Caco-2 (cell line): ENCODE measurements at regions not wholly inside any gene's neighbourhood (a gene's known extent, or its start where the extent isn't known, plus 50 kb on each side); places are given as distances from the start of the nearest gene placed in this dataset.

Experiments
- BruUV-seq: library from RNA; stranded (reverse); fragments of 400-500 nt; replicated peaks from 2 replicates; lab custom pipeline; 2021; lab: Mats Ljungman, UMichigan
- CTCF ChIA-PET: fragments of 300-600 bp; sonication (Branson Sonifier 250); formaldehyde crosslinking; loops from one replicate; lab custom pipeline; 2022; ENCODE audit warnings: antibody characterized with exemption; lab: Charles Lee
- POLR2A ChIA-PET: fragments of 300-600 bp; sonication (Branson Sonifier 250); formaldehyde crosslinking; loops from one replicate; lab custom pipeline; 2022; ENCODE audit warnings: antibody characterized with exemption; lab: Charles Lee
- DNase-seq, 2 experiments: peaks; one replicate each; pipeline versions ENCODE4 v3.0.0 to v3.0.0-alpha.2; 2020 to 2022
- H3K27me3 ChIP-seq: replicated peaks from 2 replicates; pipeline ENCODE4 v1.6.0; 2011; ENCODE audit warnings: low read length; ENCODE audit not compliant: control insufficient read depth, insufficient read depth
- H3K36me3 ChIP-seq: 2 replicates; pipeline ENCODE4 v1.5.1; 2011; ENCODE audit warnings: low read length; ENCODE audit not compliant: control insufficient read depth, insufficient read depth
- H3K4me1 ChIP-seq: fragments of 250-450 bp; sonication (Bioruptor Pico); 2 replicates; pipeline ENCODE4 v1.5.1; 2020; ENCODE audit warnings: mild to moderate bottlenecking
- H3K4me3 ChIP-seq: 2 replicates; pipeline ENCODE4 v1.5.1; 2011; ENCODE audit warnings: low read depth, mild to moderate bottlenecking, control low read depth, low read length
- H3K9me3 ChIP-seq: fragments of 250-450 bp; sonication (Bioruptor Pico); 2 replicates; pipeline ENCODE4 v1.5.1; 2020; ENCODE audit warnings: mild to moderate bottlenecking, moderate library complexity
- H3K27ac Mint-ChIP-seq: one replicate; pipeline ENCODE4 v1.8.0; 2022; ENCODE audit warnings: mixed read lengths; ENCODE audit not compliant: unreplicated experiment
- H3K27me3 Mint-ChIP-seq: one replicate; pipeline ENCODE4 v1.8.0; 2022; ENCODE audit warnings: mixed read lengths; ENCODE audit not compliant: insufficient read depth, unreplicated experiment
- H3K36me3 Mint-ChIP-seq: one replicate; pipeline ENCODE4 v1.8.0; 2022; ENCODE audit warnings: mild to moderate bottlenecking, mixed read lengths; ENCODE audit not compliant: insufficient read depth, unreplicated experiment
- H3K4me1 Mint-ChIP-seq: one replicate; pipeline ENCODE4 v1.8.0; 2022; ENCODE audit warnings: low read depth, mixed read lengths; ENCODE audit not compliant: unreplicated experiment
- H3K4me3 Mint-ChIP-seq: one replicate; pipeline ENCODE4 v1.8.0; 2022; ENCODE audit warnings: mild to moderate bottlenecking, moderate library complexity, mixed read lengths; ENCODE audit not compliant: unreplicated experiment
- H3K9me3 Mint-ChIP-seq: one replicate; pipeline ENCODE4 v1.8.0; 2022; ENCODE audit warnings: mixed read lengths; ENCODE audit not compliant: unreplicated experiment
- CTCF ChIP-seq, 2 experiments: fragments of 200-600 bp in 1 of 2; IDR thresholded peaks; 1 replicate in 1 of 2; 2 replicates in 1 of 2; pipeline versions ENCODE4 v1.5.1 to v1.8.0; 2011 to 2022; ENCODE audit warnings: antibody characterized with exemption in 1 of 2, control low read depth in 1 of 2, inconsistent platforms in 1 of 2, low read depth in 1 of 2, low read length in 1 of 2, mild to moderate bottlenecking in 1 of 2, moderate library complexity in 1 of 2; ENCODE audit not compliant: insufficient read depth in 1 of 2, severe bottlenecking in 1 of 2, unreplicated experiment in 1 of 2
- intact Hi-C: fragments of 100-400 bp; cut with micrococcal nuclease; formaldehyde crosslinking; loops from one replicate; pipeline ENCODE4 v1.10.0; 2022; ENCODE audit not compliant: unreplicated experiment

DNA sequence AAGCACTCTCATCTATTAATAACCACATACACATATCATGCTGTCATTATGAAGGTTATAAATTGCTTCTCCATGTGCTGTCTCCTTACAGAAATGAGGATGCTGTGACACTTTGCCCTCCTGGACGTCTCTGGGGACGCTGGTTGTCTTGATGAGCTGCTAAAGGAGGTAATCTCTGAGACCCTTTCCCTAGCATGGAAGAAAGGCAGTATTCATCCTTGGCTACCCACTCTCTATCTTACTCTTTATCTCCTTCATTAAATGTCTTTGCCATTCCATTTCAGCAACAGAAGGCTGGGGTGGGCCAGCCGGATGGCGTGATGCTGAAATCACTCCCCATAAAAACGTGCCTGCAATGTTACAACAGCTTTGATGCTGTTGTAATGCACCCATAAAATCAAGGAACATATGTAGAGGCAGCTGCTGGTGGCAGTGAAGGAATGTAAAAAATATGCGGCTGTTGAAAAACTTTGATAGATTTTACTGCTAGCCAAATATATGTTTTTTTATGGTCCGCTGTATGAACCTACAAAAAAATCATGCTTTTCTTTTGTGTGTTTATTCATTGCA, 715.1 kb upstream of the API5 start:
- Histone ChIP-seq H3K4me3 (no peak overlapping the region), H3K9me3 (no peaks in the 10 kb centered on the region), H3K4me1 (no peaks in the 10 kb centered on the region), H3K27me3 (no peaks in the 10 kb centered on the region), H3K36me3 (no peaks in the 10 kb centered on the region)
- no peak for TF ChIP-seq CTCF (IDR thresholded peaks at IDR 0.05; ENCODE audit: insufficient read depth in 1 of 2, low read depth in 1 of 2, low read length in 1 of 2, severe bottlenecking in 1 of 2, unreplicated experiment in 1 of 2)
- H3K27me3 Mint-ChIP-seq, result peaks cover 3% of the 10 kb centered on the region
- no peak for DNase-seq
- no peak overlapping the region for H3K4me3 Mint-ChIP-seq
- POLR2A ChIA-PET, result no interaction called here
- intact Hi-C loops, result no loop called here
- H3K4me1 Mint-ChIP-seq, result no peaks in the 10 kb centered on the region
- no peaks in the 10 kb centered on the region for H3K9me3 Mint-ChIP-seq
- CTCF ChIA-PET, result no interaction called here
- no peaks in the 10 kb centered on the region for H3K36me3 Mint-ChIP-seq
- no TSS peak for BruUV-seq
- H3K27ac Mint-ChIP-seq, result no peak overlapping the region

DNA sequence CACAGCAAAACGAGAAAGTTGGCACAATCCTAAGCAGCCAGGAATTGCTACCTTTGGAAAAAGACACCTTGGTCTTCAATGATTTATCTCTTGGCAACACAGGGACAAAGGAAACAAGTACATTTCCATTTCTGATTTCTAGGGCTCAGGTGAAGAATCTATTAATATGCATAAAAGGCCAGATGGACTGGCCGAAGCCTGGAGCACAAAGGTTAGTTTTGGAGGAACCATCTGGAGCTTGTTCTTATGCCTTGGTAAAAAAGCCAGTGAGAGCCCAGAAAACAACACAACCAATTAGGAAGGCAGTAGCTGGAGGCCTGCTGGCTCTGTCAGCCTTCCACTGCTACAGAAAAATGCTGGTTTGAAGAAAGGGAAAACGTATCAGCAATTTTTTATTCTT, 713.5 kb upstream of the API5 start:
- BruUV-seq, result no TSS peak
- no peaks in the 10 kb centered on the region for H3K9me3 ChIP-seq
- H3K36me3 ChIP-seq, result no peaks in the 10 kb centered on the region
- CTCF ChIA-PET, result no interaction called here
- Mint-ChIP-seq H3K4me3 (no peak overlapping the region), H3K27me3 (no peaks in the 10 kb centered on the region), H3K36me3 (no peaks in the 10 kb centered on the region), H3K9me3 (no peaks in the 10 kb centered on the region), H3K27ac (no peak overlapping the region), H3K4me1 (no peaks in the 10 kb centered on the region)
- no peaks in the 10 kb centered on the region for H3K4me1 ChIP-seq
- no peak for DNase-seq
- no peak for TF ChIP-seq CTCF (IDR thresholded peaks at IDR 0.05; ENCODE audit: insufficient read depth in 1 of 2, low read depth in 1 of 2, low read length in 1 of 2, severe bottlenecking in 1 of 2, unreplicated experiment in 1 of 2)
- H3K4me3 ChIP-seq, result no peak overlapping the region
- POLR2A ChIA-PET, result no interaction called here
- no peaks in the 10 kb centered on the region for H3K27me3 ChIP-seq
- intact Hi-C loops, result no loop called here

DNA sequence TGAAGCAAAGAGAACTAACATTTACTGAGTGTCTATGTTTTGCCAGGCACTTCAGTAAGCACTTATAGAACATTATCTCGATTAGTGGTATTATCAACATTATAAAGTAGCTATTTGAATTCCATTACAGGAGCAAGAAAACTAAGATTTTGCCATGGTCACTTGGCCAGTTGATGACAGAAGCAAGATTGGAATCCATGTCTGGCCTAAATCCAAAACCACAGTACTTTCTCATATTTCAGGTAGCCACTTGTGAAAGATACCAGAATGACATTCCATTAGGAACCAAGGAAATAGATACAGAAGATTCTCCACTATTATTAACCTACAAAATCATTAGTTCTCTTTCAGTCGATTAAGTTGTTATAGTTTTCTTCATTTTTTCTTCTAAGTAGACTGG, 691.0 kb upstream of the API5 start:
- Mint-ChIP-seq H3K9me3 (peaks cover 9% of the 10 kb centered on the region), H3K36me3 (no peaks in the 10 kb centered on the region), H3K27ac (no peak overlapping the region), H3K4me1 (no peaks in the 10 kb centered on the region), H3K4me3 (no peak overlapping the region), H3K27me3 (peaks cover 6% of the 10 kb centered on the region)
- Histone ChIP-seq H3K27me3 (no peaks in the 10 kb centered on the region), H3K4me1 (no peaks in the 10 kb centered on the region), H3K4me3 (no peak overlapping the region), H3K36me3 (no peaks in the 10 kb centered on the region), H3K9me3 (no peaks in the 10 kb centered on the region)
- ChIA-PET POLR2A (no interaction called here), CTCF (no interaction called here)
- intact Hi-C loops, result no loop called here
- DNase-seq, result no peak
- no TSS peak for BruUV-seq
- TF ChIP-seq CTCF (IDR thresholded peaks at IDR 0.05; ENCODE audit: insufficient read depth in 1 of 2, low read depth in 1 of 2, low read length in 1 of 2, severe bottlenecking in 1 of 2, unreplicated experiment in 1 of 2), result no peak
